Cerebellar cortex (tissue), 1 donor: ENCODE measurements at regions not wholly inside any gene's neighbourhood (a gene's known extent, or its start where the extent isn't known, plus 50 kb on each side); places are given as distances from the start of the nearest gene placed in this dataset.
"Not testable (repeated sequence)": the region's sequence is repeated elsewhere in the genome, so short reads cannot be mapped to it uniquely, and the experiment has no call there.

Source experiments
- DNase-seq: peaks from one replicate; pipeline ENCODE4 v3.0.0-alpha.2; 2015; ENCODE audit warnings: low spot score

DNA sequence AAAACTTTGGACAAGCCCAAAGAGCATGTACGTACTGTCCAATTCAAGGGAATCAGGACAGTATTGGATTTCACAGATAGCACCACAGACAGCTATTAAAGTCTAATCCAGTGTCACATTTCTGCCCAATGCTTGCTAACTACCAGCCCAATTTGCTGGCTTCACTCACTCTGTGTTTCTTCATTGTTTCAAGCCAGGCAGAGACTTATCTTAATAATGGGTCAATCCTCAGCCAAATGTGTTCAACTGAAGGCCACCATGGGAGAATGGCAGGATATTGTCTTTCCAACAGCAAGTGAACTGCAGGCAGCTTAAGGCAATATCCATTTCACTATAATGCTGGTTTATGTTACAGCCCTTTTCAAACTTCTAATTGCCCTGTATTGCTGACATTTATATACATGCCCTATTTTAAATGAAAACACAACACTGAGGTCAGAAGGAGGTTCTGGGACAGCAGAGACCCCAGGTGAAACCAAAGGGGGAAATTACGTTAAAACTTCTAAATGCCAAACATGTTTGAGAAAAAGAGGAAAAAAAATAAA, 142.1 kb upstream of the RSPO3 start:
- DNase-seq: no peak

DNA sequence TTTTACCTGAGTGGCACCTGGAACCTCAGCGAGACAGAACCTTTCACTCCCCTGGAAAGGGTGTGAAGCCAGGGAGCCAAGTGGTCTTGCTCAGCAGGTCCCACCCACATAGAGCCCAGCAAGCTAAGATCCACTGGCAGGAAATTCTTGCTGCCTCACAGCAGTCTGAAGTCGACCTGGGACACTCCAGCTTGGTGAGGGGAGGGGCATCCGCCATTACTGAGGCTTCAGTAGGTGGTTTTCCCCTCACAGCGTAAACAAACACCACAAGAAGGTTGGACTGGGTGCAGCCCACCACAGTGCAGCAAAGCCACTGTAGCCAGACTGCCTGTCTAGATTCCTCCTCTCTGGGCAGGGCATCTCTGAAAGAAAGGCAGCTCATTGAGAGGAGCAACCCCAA, 134.7 kb upstream of the RSPO3 start:
- DNase-seq: no peak

DNA sequence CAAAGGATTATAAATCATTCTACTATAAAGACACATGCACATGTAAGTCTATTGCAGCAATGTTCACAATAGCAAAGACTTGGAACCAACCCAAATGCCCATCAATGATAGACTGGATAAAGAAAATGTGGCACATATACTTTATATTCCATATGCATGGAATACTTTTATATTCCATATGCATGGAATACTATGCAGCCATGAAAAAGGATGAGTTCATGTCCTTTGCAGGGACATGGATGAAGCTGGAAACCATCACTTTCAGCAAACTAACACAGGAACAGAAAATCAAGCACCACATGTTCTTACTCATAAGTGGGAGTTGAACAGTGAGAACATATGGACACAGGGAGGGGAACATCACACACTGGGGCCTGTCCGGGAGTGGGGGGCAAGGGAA, 130.3 kb upstream of the RSPO3 start:
- DNase-seq: not testable (repeated sequence)

DNA sequence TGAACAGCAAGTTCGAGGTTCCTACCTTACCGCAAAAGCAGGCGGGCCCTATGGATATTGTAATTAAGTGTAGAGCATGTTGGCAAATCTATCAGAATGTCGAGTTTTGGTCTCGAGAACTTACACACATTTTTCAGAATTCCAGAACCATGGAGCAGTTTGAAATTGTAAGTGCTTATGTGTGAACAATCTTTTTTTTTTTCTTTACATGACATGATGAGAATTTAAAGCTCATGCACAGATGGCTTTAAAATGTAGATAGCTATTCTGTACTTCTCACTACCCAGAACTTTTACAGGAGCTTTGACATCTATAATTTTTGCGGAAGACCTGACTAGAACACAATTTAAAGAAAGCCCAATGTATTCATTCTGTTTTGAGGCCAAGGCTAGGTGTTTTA, 117.8 kb upstream of the RSPO3 start:
- DNase-seq: no peak

DNA sequence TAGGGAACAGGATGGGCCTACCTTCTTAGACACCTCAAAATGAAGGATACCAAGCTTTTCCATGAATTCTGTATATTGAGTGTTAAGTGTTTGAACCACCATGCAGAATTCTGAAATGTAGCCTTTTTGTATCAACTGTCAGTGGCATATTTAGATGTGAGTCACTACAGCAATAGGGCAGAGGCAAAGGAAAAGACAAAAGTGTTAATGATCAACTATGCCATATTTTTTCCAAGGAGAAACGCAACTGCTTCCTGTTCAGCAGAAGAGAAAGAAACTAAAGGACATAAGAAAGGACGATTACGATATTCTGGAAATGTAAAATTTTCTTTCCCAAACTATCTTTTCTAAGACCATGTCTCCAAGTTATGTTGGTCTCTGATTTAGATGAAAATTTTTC, 104.6 kb upstream of the RSPO3 start:
- no peak for DNase-seq

DNA sequence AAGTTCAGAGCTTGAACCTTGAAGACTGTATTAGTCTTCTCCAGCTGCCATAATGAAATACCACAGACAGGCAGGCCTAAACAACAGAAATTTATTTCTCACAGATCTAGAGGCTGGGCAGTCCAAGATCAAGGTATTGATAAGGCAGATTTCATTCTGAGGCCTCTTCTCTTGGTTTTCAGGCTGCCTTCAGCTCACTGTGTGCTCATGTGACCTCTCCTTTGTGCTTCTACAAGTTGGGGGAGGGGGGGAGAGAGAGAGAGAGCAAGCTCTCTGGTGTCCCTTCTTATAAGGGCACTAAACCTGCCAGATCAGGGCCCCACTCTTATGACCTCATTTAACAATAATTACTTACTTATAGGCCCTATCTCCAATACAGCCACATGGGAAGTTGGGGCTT, 102.6 kb upstream of the RSPO3 start:
- DNase-seq: no peak

DNA sequence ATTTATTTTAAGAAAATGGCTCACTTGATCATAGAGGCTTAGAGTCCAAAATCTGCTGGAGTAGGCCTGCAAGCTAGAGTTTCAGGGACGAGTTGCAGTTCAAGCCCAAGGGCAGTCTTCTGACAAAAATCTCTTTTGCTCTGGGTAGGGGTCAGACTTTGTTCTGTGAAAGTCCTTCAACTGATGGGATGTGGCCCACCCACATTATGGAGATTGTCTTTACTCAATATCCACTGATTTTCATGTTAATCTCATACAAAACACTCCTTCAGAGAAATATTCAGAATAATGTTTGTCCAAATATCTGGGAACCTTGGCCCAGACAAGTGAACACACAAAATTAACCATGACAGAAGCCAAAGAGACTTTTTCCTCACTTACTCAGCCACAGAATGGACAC, 98.6 kb upstream of the RSPO3 start:
- DNase-seq: no peak

DNA sequence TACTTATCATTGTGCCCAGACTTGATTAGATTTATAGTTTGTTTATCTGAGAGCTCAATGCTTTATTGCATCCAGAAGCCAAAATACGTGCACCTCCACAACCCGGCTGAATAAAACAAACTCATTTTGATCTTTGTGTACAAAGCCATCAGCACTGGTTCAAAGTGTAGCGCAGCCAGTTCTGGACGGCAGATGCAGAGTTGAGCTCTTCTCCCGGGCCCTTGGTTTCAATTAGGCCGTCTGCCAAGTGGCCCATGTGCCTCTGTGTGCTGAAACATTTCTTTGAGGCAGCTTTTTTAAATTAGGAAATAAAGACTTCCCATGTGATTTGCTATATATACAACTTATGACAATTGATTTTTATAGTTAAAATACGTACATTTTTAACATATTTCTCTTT, 96.2 kb upstream of the RSPO3 start:
- DNase-seq: peak; percentile 61

DNA sequence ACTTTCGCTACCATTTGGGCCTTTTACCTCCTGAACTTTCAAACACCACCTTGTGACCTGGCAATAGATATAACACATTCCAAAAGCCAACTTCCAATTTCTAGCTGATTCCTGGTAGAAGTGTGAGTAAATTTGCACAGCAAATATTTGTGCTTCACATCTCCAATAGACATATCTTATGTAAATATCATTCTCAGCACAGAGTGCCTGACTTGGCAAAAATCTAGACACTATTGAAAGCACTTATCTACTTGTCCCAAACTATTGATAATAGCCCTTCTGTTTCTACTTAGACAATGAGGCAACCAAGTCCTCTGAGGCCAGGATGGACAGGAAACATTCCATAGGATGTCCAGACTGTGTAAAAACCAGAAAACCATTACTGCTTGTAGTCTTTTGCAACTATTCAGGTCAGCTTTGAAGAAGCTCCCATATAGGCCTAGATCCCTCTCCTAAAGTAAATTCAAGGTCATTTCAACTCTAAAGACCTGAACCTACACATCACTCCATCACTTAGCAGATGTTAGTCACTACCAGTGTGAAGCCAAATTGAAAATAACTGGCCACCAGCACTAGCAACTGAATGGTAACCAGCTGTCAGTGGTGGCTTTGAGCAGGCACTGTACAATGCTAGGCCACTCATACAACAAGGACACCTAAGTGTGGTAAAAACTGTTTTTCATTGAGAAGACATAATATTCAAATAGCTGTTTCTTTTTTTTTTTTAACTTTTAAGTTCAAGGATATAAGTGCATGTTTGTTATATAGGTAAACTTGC, 95.3 kb upstream of the RSPO3 start:
- DNase-seq: no peak

DNA sequence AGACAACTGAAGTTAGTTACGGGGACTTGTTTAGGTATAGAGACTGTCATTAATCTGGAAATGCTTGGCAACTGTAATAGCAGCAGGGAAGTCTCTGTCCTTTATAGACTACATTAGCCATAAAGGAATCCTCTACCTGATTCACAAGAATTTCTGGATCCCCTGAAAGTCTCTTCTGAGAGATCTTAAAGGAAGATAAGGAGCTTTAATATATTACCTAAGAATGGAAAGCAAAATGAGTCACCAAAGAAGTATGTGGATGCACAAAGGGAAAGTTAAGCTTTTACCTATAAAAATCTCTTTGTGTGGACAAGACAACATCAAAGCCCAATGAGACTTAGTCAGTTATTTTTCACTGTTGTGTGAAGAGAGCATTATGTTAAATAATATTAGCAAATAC, 92.2 kb upstream of the RSPO3 start:
- DNase-seq: no peak

DNA sequence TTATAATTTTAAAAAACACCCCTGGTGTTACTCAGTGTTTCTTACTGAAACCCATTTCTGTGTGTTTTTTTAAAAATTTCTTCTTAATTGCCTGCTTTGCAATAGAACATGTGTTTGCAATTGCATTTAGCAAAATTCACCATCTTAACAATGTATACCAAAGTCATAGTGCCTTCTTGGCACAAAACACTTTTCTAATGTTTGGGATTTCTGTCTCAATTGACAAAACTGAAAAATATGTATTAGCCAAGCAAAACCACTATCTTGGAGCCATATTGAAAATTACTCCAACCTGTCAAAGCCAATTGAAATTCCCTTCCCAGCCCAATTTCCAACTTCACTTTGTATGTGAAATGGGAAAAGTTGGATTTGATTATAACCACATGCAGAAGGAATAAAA, 88.4 kb upstream of the RSPO3 start:
- DNase-seq: no peak

DNA sequence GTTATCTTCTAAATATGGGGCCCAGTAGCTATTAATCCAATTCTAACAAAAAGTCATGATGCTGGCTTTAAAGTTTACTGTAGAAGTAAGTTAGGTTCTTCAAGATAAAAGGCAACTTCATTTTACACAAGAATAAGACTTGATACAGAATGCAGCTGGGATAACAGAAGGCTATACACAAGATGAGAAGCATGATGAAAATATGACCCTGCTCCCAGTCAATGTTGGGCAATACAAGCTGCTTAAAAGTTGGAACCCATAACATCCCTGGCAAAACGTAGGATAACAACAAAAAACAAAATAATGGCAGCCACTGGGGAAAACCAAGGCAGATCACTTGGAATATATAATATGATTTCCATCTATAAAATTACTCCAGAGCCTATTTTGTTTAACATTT, 87.6 kb upstream of the RSPO3 start:
- DNase-seq: no peak

DNA sequence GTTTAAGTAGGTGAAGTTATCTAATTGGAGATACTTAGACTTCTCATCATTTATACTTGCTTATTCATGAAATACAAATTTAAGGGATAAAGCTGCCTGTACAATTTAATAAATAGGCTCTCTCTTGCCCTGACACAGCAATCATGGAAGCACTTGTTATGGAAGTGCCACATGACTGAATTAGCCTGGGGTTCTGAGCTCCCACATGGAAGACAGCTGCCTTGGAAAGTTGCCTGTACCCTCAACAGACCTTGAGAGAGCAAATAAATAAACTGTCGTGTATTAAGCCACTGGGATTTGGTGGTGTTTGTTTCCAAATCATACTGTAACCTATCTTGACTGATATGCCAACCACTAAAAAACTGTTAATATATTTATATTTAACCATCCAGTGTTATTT, 87.0 kb upstream of the RSPO3 start:
- DNase-seq: peak; percentile 84

DNA sequence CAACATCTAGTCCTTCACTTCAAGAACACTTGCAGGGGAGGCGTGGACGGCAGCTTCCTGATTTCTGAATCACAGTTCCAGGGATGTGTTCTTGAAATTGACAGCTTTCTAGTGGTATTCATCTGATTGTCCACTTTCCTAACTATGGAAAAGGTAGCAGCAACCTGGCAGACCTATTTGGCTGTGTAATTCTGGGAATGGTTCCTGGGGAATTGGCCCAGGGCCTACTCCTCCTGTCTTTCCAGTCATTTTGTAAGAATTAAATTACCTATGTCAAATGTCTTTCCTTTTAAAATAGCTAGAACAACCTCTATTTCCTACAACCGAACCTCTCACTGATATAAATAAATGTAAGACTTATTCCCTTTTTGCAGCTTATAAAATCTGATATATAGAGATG, 85.5 kb upstream of the RSPO3 start:
- peak; percentile 82 for DNase-seq

DNA sequence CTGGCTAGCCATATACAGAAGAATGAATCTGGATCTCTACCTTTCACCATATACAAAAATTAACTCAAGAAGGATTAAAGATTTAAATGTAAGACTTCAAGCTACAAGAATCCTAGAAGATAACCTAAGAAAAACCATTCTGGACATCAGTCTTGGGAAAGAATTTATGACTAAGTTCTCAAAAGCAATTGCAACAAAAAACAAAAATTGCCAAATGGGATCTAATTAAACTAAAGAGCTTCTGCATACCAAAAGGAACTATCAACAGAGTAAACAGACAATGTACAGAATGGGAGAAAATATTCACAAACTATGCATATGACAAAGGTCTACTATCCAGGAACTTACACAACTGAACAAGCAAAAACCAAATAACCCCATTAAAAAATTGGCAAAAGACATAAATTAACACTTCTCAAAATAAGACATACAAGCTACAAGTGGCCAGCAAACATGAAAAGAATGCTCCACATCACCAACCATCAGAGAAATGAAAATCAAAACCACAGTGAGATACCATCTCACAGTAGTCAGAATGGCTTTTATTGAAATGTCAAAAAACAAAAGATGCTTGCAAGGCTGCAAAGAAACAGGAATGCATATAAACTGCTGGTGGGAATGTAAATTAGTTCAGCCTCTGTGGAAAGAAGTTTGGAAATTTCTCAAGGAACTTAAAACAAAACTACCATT, 66.8 kb upstream of the RSPO3 start:
- no peak for DNase-seq

DNA sequence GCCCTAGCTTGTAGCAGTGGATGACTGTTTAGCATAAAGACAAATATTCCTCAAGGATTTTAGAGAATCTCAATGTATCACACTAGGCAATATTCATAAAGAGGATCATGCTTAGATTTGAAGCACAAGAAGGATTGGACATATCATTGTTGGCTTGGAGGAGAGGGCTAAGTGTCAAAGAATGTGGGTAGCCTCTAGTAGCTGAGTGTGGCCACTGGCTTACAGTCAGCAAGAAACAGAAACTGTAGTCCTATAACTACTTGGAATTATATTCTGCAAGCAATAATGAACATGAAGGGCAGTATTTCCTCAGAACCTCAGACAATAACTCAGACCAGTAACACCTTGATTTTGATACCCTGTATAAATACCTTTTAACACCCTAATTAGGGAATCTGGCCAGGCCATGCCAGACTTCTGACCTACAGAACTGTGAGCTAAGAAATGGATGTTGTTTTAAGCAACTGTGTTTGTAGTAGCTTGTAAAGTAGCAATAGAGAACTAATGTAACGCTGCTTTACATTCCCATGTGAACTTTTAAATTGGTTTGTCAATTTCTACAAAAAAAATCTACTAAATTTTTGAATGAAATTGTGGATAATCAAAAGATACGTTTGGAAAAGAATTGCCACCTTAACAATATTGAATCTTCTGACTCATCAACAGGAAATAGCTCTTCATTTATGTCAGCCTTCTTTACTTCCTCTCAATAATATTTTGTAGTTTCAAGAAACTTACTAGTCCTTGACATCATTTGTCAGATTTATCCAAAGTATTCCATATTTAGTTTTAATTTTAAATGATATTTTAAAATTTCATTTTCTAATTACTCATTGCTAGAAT, 65.2 kb upstream of the RSPO3 start:
- no peak for DNase-seq

DNA sequence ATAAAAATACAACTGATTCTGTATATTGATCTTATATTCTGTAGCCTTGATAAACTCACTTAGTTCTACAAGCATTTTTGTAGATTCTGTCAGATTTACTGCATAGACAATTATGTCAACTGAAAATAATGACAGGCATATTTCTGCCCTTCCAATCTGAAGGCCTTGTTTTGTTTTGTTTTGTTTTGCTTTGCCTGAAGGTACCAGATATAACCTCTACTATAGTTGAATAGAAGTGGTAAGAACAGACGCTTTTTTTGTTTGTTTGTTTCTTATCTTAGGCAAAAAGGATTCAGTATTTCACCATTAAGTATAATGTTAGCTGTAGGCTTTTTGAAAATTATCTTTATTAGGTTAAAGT, 64.6 kb upstream of the RSPO3 start:
- no peak for DNase-seq

DNA sequence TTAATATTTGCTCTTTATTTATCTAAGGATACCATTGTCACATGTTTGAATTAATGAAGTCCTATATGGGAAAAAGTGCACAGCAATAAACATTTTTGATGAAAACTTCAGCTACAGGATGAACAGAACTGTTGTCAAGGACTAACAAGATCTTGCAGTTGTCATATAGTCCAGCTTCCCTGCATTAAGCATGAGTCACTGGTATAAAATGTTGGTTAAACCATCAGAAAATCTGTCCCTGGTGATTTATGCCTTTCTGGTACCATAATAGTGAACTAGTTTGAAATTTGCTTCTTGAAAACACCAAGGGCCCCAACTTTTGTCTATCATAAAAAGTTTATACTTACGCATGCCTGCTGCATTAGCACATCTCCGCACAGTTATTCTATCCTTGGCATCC, 60.4 kb upstream of the RSPO3 start:
- DNase-seq: no peak

DNA sequence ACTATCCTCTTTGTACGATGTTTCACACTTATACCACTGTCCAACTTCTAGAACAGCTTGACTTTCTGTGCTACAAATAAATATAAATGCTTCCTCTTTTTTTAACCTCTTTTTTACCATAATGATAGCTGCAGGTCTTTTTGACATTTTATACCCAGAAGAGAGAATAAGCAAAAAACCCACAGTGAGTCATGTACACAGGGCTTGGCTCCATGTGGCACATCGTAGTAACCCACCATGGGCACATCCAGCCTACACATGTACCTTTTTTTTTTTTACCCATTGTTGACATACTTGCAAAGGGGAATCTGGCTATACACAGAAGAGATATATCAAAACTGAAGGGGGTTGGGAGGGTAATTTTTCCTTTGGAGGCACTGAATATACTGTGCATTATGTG, 59.5 kb upstream of the RSPO3 start:
- DNase-seq: no peak
